HEK293 (cell line): ENCODE measurements at regions not wholly inside any gene's neighbourhood (a gene's known extent, or its start where the extent isn't known, plus 50 kb on each side); places are given as distances from the start of the nearest gene placed in this dataset.

Experiments used
- ATF2 ChIP-seq: fragments of 450-650 bp; formaldehyde crosslinking; IDR thresholded peaks from 2 replicates; pipeline ENCODE4 v1.5.1; 2016; ENCODE audit warnings: missing biosample characterization, missing genetic modification characterization, low read depth
- CTCF ChIP-seq: fragments of 450-650 bp; formaldehyde crosslinking; IDR thresholded peaks from 2 replicates; pipeline ENCODE4 v1.5.1; 2016; ENCODE audit warnings: missing biosample characterization, missing genetic modification characterization
- KLF10 ChIP-seq: fragments of 450-650 bp; IDR thresholded peaks from 2 replicates; pipeline ENCODE4 v1.5.1; 2018; ENCODE audit warnings: missing biosample characterization, mild to moderate bottlenecking, missing genetic modification characterization
- TCF7L2 ChIP-seq: IDR thresholded peaks from 2 replicates; pipeline ENCODE4 v1.6.1; 2011; ENCODE audit warnings: low read depth, mild to moderate bottlenecking, inconsistent platforms, low read length, moderate library complexity, borderline replicate concordance
- ZFP3 ChIP-seq: fragments of 450-650 bp; formaldehyde crosslinking; IDR thresholded peaks from 2 replicates; pipeline ENCODE4 v1.5.1; 2016; ENCODE audit warnings: low read depth, missing biosample characterization, missing genetic modification characterization
- ZNF324 ChIP-seq: fragments of 450-650 bp; formaldehyde crosslinking; IDR thresholded peaks from 2 replicates; pipeline ENCODE4 v1.5.1; 2016; ENCODE audit warnings: missing biosample characterization, missing genetic modification characterization
- ZNF548 ChIP-seq: fragments of 450-650 bp; formaldehyde crosslinking; IDR thresholded peaks from 2 replicates; pipeline ENCODE4 v1.5.1; 2016; ENCODE audit warnings: missing biosample characterization, missing genetic modification characterization
- ZNF654 ChIP-seq: fragments of 450-650 bp; formaldehyde crosslinking; IDR thresholded peaks from 2 replicates; pipeline ENCODE4 v1.5.1; 2016; ENCODE audit warnings: low read depth, missing biosample characterization, missing genetic modification characterization

GRCh38 chr3:182465301-182466185 lies 327.8 kb upstream of the ATP11B start:
- no peak for TF ChIP-seq ZNF654 (tag by site-specific recombination)
- no peak for TF ChIP-seq CTCF (tag by site-specific recombination)
- TF ChIP-seq KLF10 (tag by site-specific recombination), result no peak
- no peak for TF ChIP-seq TCF7L2
- no peak for TF ChIP-seq ZNF324
- no peak for TF ChIP-seq ZFP3 (tag by site-specific recombination)
- no peak for TF ChIP-seq ATF2
- TF ChIP-seq ZNF548 (tag by site-specific recombination), result no peak
